MM.1S (cell line): ENCODE measurements at regions not wholly inside any gene's neighbourhood (a gene's known extent, or its start where the extent isn't known, plus 50 kb on each side); places are given as distances from the start of the nearest gene placed in this dataset.

Experiments
- DNase-seq: peaks from one replicate; pipeline ENCODE4 v3.0.0-alpha.2; 2015
- H2AFZ ChIP-seq: fragments of 300-600 bp; sonication (generic); 2 replicates; pipeline ENCODE4 v1.6.0; 2016; ENCODE audit warnings: antibody characterized with exemption, low read length
- H3F3A ChIP-seq: fragments of 300-600 bp; sonication (generic); 2 replicates; pipeline ENCODE4 v1.6.1; 2016; ENCODE audit warnings: mild to moderate bottlenecking, antibody characterized with exemption, low read length, moderate library complexity, mixed read lengths; ENCODE audit not compliant: insufficient read depth
- H3K27ac ChIP-seq: fragments of 300-600 bp; sonication (generic); 2 replicates; pipeline ENCODE4 v1.5.1; 2016; ENCODE audit warnings: mild to moderate bottlenecking, low read length
- H3K27me3 ChIP-seq: fragments of 300-600 bp; sonication (generic); replicated peaks from 2 replicates; pipeline ENCODE4 v1.6.0; 2016; ENCODE audit warnings: low read length; ENCODE audit not compliant: insufficient read depth
- H3K36me3 ChIP-seq: fragments of 300-600 bp; sonication (generic); replicated peaks from 2 replicates; pipeline ENCODE4 v1.6.1; 2016; ENCODE audit warnings: mild to moderate bottlenecking, low read length, mixed read lengths; ENCODE audit not compliant: insufficient read depth
- H3K4me1 ChIP-seq: fragments of 300-600 bp; sonication (generic); 2 replicates; pipeline ENCODE4 v1.6.1; 2016; ENCODE audit warnings: low read length, mixed read lengths
- H3K4me2 ChIP-seq: fragments of 300-600 bp; sonication (generic); 2 replicates; pipeline ENCODE4 v1.6.0; 2016; ENCODE audit warnings: low read depth, low read length
- H3K4me3 ChIP-seq: fragments of 300-600 bp; sonication (generic); 2 replicates; pipeline ENCODE4 v1.5.1; 2016; ENCODE audit warnings: low read length, mixed read lengths
- H3K79me2 ChIP-seq: fragments of 300-600 bp; sonication (generic); 2 replicates; pipeline ENCODE4 v1.6.1; 2016; ENCODE audit warnings: mixed run types, low read length, mixed read lengths
- H3K9ac ChIP-seq: fragments of 300-600 bp; sonication (generic); 2 replicates; pipeline ENCODE4 v1.6.1; 2016; ENCODE audit warnings: low read length, mixed read lengths
- H3K9me2 ChIP-seq: fragments of 300-600 bp; sonication (generic); replicated peaks from 2 replicates; pipeline ENCODE4 v1.6.1; 2016; ENCODE audit warnings: mild to moderate bottlenecking, low read length, mixed read lengths; ENCODE audit not compliant: insufficient read depth
- H3K9me3 ChIP-seq: fragments of 300-600 bp; sonication (generic); replicated peaks from 2 replicates; pipeline ENCODE4 v1.6.1; 2016; ENCODE audit warnings: mild to moderate bottlenecking, low read length, mixed read lengths; ENCODE audit not compliant: insufficient read depth
- H4K20me1 ChIP-seq: fragments of 300-600 bp; sonication (generic); 2 replicates; pipeline ENCODE4 v1.6.1; 2016; ENCODE audit warnings: mild to moderate bottlenecking, low read length, moderate library complexity, mixed read lengths; ENCODE audit not compliant: insufficient read depth
- CTCF ChIP-seq: fragments of 300-600 bp; sonication (generic); IDR thresholded peaks from 2 replicates; pipeline ENCODE4 v1.5.1; 2016; ENCODE audit warnings: antibody characterized with exemption, low read length, mixed read lengths
- EZH2 ChIP-seq: fragments of 300-600 bp; sonication (generic); optimal IDR thresholded peaks from 2 replicates; pipeline ENCODE3; 2017; ENCODE audit warnings: low read depth, mild to moderate bottlenecking, antibody characterized with exemption, low read length, mixed read lengths
- EZH2phosphoT487 ChIP-seq: fragments of 300-600 bp; sonication (generic); IDR thresholded peaks from 2 replicates; pipeline ENCODE4 v1.6.1; 2018; ENCODE audit warnings: antibody characterized with exemption, low read length

- H3K27ac ChIP-seq: no peak overlapping the region
- DNase-seq: no peak
- TF ChIP-seq EZH2phosphoT487 (no peak), CTCF (no peak), EZH2 (no peak)
- no peak overlapping the region for H3K4me2 ChIP-seq
- H3K9me2 ChIP-seq: no peaks in the 10 kb centered on the region
- H3K9me3 ChIP-seq: no peaks in the 10 kb centered on the region
- H3K9ac ChIP-seq: no peak overlapping the region
- H3F3A ChIP-seq: no peaks in the 10 kb centered on the region
- no peaks in the 10 kb centered on the region for H3K36me3 ChIP-seq
- no peak overlapping the region for H2AFZ ChIP-seq
- no peaks in the 10 kb centered on the region for H3K79me2 ChIP-seq
- no peaks in the 10 kb centered on the region for H3K27me3 ChIP-seq
- H3K4me1 ChIP-seq: no peaks in the 10 kb centered on the region
- no peaks in the 10 kb centered on the region for H4K20me1 ChIP-seq
- no peak overlapping the region for H3K4me3 ChIP-seq
These were observed 199.4 kb upstream of the UBE2E2 start for GRCh38 chr3:23003733-23004046.

DNA sequence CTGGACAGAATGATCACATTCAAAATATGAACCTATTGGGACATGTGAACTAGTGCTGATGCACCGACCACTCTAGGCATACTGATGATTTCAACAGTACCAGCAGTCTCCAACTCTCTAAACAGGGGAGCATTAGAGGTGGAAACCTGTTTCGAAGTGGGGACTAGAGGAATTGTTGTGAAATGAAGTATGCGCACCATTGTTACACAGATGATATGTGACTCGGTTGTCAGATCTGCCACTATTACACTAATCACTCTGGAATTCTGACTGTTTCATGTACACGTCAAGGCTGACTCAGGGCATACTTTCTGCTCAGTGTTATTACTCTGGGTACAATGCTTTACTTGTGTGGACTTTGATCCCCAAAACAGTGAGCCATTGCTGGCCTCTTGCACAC lies 198.2 kb upstream of the UBE2E2 start:
- Histone ChIP-seq H3K9ac (no peak overlapping the region), H3K79me2 (no peaks in the 10 kb centered on the region), H3K27ac (no peak overlapping the region), H3K9me3 (no peaks in the 10 kb centered on the region), H3K4me3 (no peak overlapping the region), H3K9me2 (no peaks in the 10 kb centered on the region), H2AFZ (no peak overlapping the region), H3K36me3 (no peaks in the 10 kb centered on the region), H3K27me3 (no peaks in the 10 kb centered on the region), H3K4me2 (no peak overlapping the region), H3F3A (no peaks in the 10 kb centered on the region), H3K4me1 (no peaks in the 10 kb centered on the region), H4K20me1 (no peaks in the 10 kb centered on the region)
- TF ChIP-seq CTCF: no peak
- DNase-seq: no peak

DNA sequence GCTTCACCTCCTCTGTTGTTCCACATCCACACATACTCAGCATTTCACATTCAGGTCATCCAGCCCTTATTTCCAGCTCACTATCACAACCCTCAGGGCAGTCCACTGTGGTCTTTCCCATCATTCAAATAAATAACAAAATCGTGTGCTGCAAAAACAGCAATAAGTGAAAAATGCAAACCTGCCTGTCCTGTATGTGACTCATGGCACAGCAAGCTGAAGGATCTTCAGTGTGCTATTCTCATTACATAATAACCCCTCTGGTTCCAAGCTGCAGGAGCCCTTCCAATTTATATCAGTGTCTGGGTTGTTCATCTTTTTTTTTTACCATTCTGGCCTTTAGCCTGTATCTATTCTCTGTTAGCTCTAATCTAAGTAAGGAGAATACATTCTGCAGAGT lies 185.3 kb upstream of the UBE2E2 start:
- no peaks in the 10 kb centered on the region for H3K9me2 ChIP-seq
- H3K4me2 ChIP-seq: no peak overlapping the region
- H3K9ac ChIP-seq: no peak overlapping the region
- no peaks in the 10 kb centered on the region for H3K79me2 ChIP-seq
- no peaks in the 10 kb centered on the region; the same call in 1 of the 2 replicates for H3K9me3 ChIP-seq
- no peak overlapping the region for H2AFZ ChIP-seq
- no peaks in the 10 kb centered on the region for H4K20me1 ChIP-seq
- no peaks in the 10 kb centered on the region for H3F3A ChIP-seq
- H3K36me3 ChIP-seq: no peaks in the 10 kb centered on the region
- no peaks in the 10 kb centered on the region for H3K4me1 ChIP-seq
- H3K27me3 ChIP-seq: no peaks in the 10 kb centered on the region
- no peak overlapping the region for H3K4me3 ChIP-seq
- DNase-seq: no peak
- H3K27ac ChIP-seq: no peak overlapping the region
- no peak for TF ChIP-seq CTCF
- no peak for TF ChIP-seq EZH2phosphoT487
